DND-41 (cell line): ENCODE measurements at regions not wholly inside any gene's neighbourhood (a gene's known extent, or its start where the extent isn't known, plus 50 kb on each side); places are given as distances from the start of the nearest gene placed in this dataset.

Source experiments
- EZH2 ChIP-seq: IDR thresholded peaks from 3 replicates; pipeline ENCODE4 v1.6.1; 2012; ENCODE audit warnings: borderline replicate concordance, low read depth, mild to moderate bottlenecking, moderate library complexity, low read length, inconsistent platforms; ENCODE audit not compliant: severe bottlenecking
- TF ChIP-seq, protein P1 (sequence below): IDR thresholded peaks from 2 replicates; pipeline ENCODE4 v1.5.1; 2012; ENCODE audit warnings: borderline replicate concordance, low read length, moderate library complexity, mild to moderate bottlenecking; ENCODE audit not compliant: poor library complexity, severe bottlenecking; ENCODE audit errors: extremely low read depth

DNA sequence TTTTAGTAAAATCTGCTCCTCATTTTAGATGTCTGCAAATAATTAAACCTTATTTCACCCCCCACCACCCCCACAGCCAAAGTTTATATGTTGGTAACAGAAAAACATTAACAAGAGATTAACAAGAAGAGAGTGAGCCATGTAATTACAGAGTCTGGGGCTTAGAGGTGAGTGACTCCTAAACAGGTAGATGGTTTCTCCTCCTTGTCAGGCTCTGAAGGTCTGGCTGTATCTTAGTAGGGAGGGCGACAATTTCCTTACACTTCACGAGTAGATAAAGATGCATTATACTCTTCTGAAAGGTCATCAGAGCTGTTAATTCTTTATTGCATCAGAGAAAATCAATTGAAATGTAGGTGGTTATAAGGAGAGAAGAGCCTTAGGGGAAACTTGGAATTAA lies 171.8 kb upstream of the ANKRD50 start:
- TF ChIP-seq, protein P1, sequence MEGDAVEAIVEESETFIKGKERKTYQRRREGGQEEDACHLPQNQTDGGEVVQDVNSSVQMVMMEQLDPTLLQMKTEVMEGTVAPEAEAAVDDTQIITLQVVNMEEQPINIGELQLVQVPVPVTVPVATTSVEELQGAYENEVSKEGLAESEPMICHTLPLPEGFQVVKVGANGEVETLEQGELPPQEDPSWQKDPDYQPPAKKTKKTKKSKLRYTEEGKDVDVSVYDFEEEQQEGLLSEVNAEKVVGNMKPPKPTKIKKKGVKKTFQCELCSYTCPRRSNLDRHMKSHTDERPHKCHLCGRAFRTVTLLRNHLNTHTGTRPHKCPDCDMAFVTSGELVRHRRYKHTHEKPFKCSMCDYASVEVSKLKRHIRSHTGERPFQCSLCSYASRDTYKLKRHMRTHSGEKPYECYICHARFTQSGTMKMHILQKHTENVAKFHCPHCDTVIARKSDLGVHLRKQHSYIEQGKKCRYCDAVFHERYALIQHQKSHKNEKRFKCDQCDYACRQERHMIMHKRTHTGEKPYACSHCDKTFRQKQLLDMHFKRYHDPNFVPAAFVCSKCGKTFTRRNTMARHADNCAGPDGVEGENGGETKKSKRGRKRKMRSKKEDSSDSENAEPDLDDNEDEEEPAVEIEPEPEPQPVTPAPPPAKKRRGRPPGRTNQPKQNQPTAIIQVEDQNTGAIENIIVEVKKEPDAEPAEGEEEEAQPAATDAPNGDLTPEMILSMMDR = no peak
- no peak for TF ChIP-seq EZH2
